ENCODE measurements at regions not wholly inside any gene's neighbourhood (a gene's known extent, or its start where the extent isn't known, plus 50 kb on each side); places are given as distances from the start of the nearest gene placed in this dataset.

DNA sequence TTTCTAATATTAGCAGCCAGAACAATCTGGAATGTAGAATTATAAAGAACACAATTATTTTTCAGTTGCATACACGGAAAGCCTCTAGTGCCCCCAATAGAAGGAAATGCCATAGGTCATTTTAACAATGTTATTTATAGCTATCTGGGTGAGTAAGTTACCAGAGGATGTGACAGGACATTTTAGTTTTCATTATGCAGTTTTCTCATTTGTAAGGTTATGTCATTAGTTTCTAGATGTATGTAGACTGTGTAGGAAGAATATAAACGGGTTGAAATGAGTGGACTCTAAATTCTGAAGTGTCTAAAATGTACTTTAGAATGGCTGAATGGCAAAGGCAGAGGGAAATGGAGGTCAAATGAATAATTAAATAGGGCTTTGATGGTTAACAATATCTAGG, 213.3 kb downstream of the DTHD1 start:
- TF ChIP-seq, protein P1, sequence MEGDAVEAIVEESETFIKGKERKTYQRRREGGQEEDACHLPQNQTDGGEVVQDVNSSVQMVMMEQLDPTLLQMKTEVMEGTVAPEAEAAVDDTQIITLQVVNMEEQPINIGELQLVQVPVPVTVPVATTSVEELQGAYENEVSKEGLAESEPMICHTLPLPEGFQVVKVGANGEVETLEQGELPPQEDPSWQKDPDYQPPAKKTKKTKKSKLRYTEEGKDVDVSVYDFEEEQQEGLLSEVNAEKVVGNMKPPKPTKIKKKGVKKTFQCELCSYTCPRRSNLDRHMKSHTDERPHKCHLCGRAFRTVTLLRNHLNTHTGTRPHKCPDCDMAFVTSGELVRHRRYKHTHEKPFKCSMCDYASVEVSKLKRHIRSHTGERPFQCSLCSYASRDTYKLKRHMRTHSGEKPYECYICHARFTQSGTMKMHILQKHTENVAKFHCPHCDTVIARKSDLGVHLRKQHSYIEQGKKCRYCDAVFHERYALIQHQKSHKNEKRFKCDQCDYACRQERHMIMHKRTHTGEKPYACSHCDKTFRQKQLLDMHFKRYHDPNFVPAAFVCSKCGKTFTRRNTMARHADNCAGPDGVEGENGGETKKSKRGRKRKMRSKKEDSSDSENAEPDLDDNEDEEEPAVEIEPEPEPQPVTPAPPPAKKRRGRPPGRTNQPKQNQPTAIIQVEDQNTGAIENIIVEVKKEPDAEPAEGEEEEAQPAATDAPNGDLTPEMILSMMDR (IDR thresholded peaks at IDR 0.05; ENCODE audit: insufficient read depth, low read depth, low read length): no peak
- no peak for TF ChIP-seq EZH2 (IDR thresholded peaks at IDR 0.05; ENCODE audit: insufficient read depth, low read length)
